Activated CD8-positive, alpha-beta T cell treated with anti-CD3 and anti-CD28 coated beads for 36 hours (primary cell): ENCODE measurements at regions not wholly inside any gene's neighbourhood (a gene's known extent, or its start where the extent isn't known, plus 50 kb on each side); places are given as distances from the start of the nearest gene placed in this dataset.

Experiments
- ATAC-seq: fragments of 200-7000 bp; cut with Tn5 transposase; one replicate; pipeline ENCODE4 v1.10.0; 2021; ENCODE audit warnings: mild to moderate bottlenecking, moderate library complexity
- CTCF ChIA-PET: fragments of 350-600 bp; sonication (Branson Sonifier 250); formaldehyde crosslinking; loops from one replicate; lab custom pipeline; 2021; ENCODE audit warnings: antibody characterized with exemption; lab: Charles Lee
- POLR2A ChIA-PET: fragments of 350-600 bp; sonication (Branson Sonifier 250); formaldehyde crosslinking; loops from one replicate; lab custom pipeline; 2021; ENCODE audit warnings: antibody characterized with exemption; lab: Charles Lee
- DNase-seq: peaks from one replicate; pipeline ENCODE4 v3.0.0-alpha.2; 2020
- H3K27ac Mint-ChIP-seq: one replicate; pipeline ENCODE4 v1.8.0; 2021; ENCODE audit warnings: mild to moderate bottlenecking, mixed read lengths
- H3K27me3 Mint-ChIP-seq: one replicate; pipeline ENCODE4 v1.8.0; 2021; ENCODE audit warnings: mixed read lengths
- H3K36me3 Mint-ChIP-seq: one replicate; pipeline ENCODE4 v1.8.0; 2021; ENCODE audit warnings: low read depth, mixed read lengths
- H3K4me1 Mint-ChIP-seq: one replicate; pipeline ENCODE4 v1.8.0; 2021; ENCODE audit warnings: low read depth, mixed read lengths
- H3K4me3 Mint-ChIP-seq: one replicate; pipeline ENCODE4 v1.8.0; 2021; ENCODE audit warnings: mild to moderate bottlenecking, moderate library complexity, mixed read lengths
- H3K9me3 Mint-ChIP-seq: one replicate; pipeline ENCODE4 v1.8.0; 2021; ENCODE audit warnings: mixed read lengths
- intact Hi-C: fragments of 100-400 bp; cut with micrococcal nuclease; formaldehyde crosslinking; loops from one replicate; pipeline ENCODE4 v1.10.0; 2022
- TF ChIP-seq, protein P1 (sequence below): fragments of 200-600 bp; IDR thresholded peaks from one replicate; pipeline ENCODE4 v1.8.0; 2022; ENCODE audit warnings: antibody characterized with exemption, mild to moderate bottlenecking

DNA sequence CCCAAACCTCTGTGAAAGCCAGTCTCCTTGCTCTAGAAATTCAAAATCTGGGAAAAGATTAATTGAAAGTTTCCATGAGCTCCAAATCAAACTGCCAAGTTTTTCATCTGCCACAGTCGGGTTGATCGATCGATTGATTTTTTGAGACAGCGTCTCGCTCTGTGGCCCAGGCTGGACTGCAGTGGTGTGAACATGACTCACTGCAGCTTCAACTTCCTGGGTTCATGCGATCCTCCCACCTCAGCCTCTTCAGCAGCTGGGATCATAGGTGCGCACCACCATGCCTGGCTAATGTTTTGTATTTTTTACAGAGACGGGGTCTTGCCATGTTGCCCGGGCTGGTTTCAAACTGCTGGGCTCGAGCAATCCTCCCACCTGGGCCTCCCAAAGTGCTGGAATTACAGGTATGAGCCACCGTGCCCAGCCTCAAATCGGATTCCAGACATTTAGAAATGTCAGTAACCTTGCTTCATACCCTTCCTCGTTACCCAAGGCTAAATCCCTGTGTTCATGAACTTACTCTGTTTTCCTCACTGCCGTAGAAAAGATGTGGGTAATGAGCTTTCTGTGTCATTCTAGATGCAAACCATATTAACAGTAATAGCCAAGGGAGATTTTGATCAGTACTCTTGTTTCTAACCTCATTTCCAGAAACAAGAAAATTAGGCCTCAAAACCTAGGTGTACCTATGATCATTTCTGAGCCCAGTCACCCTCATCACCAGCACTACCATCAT is 105.9 kb upstream of the AKAP13 start:
- ChIA-PET CTCF (interaction anchor here (2.0 kb wide), 1 partner anchor 16 kb away, joined by 6 read pairs; no protein-coding TSS in a partner anchor), POLR2A (no interaction called here)
- H3K9me3 Mint-ChIP-seq: no peaks in the 10 kb centered on the region
- ATAC-seq (no peak), DNase-seq (no peak)
- intact Hi-C loops: no loop called here
- H3K27ac Mint-ChIP-seq: no peak overlapping the region
- TF ChIP-seq, protein P1, sequence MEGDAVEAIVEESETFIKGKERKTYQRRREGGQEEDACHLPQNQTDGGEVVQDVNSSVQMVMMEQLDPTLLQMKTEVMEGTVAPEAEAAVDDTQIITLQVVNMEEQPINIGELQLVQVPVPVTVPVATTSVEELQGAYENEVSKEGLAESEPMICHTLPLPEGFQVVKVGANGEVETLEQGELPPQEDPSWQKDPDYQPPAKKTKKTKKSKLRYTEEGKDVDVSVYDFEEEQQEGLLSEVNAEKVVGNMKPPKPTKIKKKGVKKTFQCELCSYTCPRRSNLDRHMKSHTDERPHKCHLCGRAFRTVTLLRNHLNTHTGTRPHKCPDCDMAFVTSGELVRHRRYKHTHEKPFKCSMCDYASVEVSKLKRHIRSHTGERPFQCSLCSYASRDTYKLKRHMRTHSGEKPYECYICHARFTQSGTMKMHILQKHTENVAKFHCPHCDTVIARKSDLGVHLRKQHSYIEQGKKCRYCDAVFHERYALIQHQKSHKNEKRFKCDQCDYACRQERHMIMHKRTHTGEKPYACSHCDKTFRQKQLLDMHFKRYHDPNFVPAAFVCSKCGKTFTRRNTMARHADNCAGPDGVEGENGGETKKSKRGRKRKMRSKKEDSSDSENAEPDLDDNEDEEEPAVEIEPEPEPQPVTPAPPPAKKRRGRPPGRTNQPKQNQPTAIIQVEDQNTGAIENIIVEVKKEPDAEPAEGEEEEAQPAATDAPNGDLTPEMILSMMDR: no peak
- no peaks in the 10 kb centered on the region for H3K4me1 Mint-ChIP-seq
- H3K36me3 Mint-ChIP-seq: no peaks in the 10 kb centered on the region
- no peaks in the 10 kb centered on the region for H3K27me3 Mint-ChIP-seq
- no peak overlapping the region for H3K4me3 Mint-ChIP-seq

DNA sequence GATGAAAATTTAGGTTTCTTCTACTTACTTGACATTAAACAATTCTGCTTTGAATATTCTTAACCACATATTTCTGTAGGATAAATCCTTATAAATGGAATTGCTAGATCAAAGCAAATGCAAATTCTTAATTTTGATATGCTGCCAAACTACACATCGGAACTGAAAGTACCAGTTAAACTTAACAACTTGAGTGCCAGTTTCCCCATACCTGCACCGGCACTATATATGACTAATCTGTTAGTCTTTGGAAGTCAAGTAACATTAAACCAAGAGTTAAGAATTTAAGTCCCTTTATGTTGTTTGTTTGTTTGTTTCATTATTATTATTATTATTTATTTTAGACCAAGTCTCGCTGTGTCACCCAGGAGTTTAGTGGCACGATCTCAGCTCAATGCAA is 103.9 kb upstream of the AKAP13 start:
- TF ChIP-seq, protein P1: no peak
- Mint-ChIP-seq H3K4me1 (peaks cover 4% of the 10 kb centered on the region), H3K4me3 (no peak overlapping the region), H3K36me3 (no peaks in the 10 kb centered on the region), H3K27me3 (no peaks in the 10 kb centered on the region), H3K27ac (no peak overlapping the region), H3K9me3 (no peaks in the 10 kb centered on the region)
- POLR2A ChIA-PET: no interaction called here
- DNase-seq: no peak
- intact Hi-C loops: no loop called here
- no peak for ATAC-seq
- CTCF ChIA-PET: no interaction called here

- ATAC-seq (no peak), DNase-seq (no peak)
- Mint-ChIP-seq H3K27ac (no peak overlapping the region), H3K27me3 (no peaks in the 10 kb centered on the region), H3K4me1 (peaks cover 4% of the 10 kb centered on the region), H3K9me3 (no peaks in the 10 kb centered on the region), H3K4me3 (no peak overlapping the region), H3K36me3 (no peaks in the 10 kb centered on the region)
- TF ChIP-seq, protein P1: no peak
- CTCF ChIA-PET: no interaction called here
- POLR2A ChIA-PET: no interaction called here
- intact Hi-C loops: no loop called here
These were observed 103.5 kb upstream of the AKAP13 start for GRCh38 chr15:85276921-85277320.

DNA sequence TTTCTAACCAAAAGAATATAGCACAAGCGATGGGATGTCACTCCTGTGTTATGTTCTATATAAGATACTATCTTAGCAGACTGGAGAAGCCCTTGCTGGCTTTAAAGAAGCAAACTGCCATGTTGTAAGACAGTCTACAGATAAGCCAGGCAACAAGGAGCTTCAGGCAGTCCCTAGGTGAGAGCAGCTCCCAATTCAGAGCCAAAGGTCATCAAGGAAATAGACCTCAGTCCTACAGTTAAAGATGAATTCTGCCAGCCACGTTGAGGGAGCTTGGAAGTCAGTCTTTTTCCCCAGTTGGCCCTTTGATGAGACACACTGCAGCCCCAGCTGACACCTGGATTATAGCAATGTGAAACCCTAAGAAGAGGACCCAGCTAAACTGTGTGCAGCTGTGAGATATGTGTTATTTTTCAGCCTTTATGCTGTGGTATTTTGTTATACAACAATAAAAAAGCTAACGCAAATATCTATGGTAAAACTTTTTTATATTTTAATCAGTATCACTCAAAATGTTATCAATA is 102.5 kb upstream of the AKAP13 start:
- TF ChIP-seq, protein P1: no peak
- Mint-ChIP-seq H3K4me1 (peaks cover 4% of the 10 kb centered on the region), H3K36me3 (no peaks in the 10 kb centered on the region), H3K27me3 (no peaks in the 10 kb centered on the region), H3K9me3 (no peaks in the 10 kb centered on the region), H3K4me3 (no peak overlapping the region), H3K27ac (no peak overlapping the region)
- ChIA-PET CTCF (interaction anchor here (0.9 kb wide), 1 partner anchor 13 kb away, joined by 3 read pairs; no protein-coding TSS in a partner anchor), POLR2A (no interaction called here)
- ATAC-seq (no peak), DNase-seq (no peak)
- intact Hi-C loops: no loop called here

GRCh38 chr15:85280203-85280602 is 100.2 kb upstream of the AKAP13 start:
- ChIA-PET POLR2A (interaction anchor here (0.6 kb wide), 1 partner anchor 149 kb away, joined by 3 read pairs; no protein-coding TSS in a partner anchor), CTCF (no interaction called here)
- intact Hi-C loops: no loop called here
- Mint-ChIP-seq H3K27me3 (no peaks in the 10 kb centered on the region), H3K27ac (no peak overlapping the region), H3K36me3 (no peaks in the 10 kb centered on the region), H3K9me3 (no peaks in the 10 kb centered on the region), H3K4me1 (peaks cover 4% of the 10 kb centered on the region), H3K4me3 (no peak overlapping the region)
- ATAC-seq (no peak), DNase-seq (no peak)
- TF ChIP-seq, protein P1: no peak
